ENCODE measurements at regions not wholly inside any gene's neighbourhood (a gene's known extent, or its start where the extent isn't known, plus 50 kb on each side); places are given as distances from the start of the nearest gene placed in this dataset.

DNA sequence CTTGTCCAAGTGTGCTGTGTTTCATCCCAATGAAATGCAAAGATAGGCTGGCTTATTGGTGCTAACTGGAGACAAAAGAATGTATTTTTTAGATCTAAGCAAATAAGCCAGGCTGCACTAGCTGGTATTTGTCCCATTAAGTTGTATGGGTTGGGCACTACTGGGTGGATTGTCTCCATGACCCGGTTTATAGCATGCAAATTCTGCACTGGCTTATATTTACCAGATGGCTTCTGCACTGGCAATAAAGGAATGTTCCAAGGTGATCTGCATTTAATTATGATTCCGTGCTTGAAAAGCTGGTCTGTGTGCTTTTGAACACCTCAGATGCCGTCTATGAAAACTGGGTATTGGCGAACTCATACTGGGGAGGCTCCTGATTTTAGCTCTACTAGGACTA lies 61.4 kb upstream of the MOCS1 start:
- TF ChIP-seq GATA2 (IDR thresholded peaks at IDR 0.05; ENCODE audit: low read depth, low read length) (no peak), GATA3 (IDR thresholded peaks at IDR 0.05; ENCODE audit: low read depth, low read length) (no peak)

DNA sequence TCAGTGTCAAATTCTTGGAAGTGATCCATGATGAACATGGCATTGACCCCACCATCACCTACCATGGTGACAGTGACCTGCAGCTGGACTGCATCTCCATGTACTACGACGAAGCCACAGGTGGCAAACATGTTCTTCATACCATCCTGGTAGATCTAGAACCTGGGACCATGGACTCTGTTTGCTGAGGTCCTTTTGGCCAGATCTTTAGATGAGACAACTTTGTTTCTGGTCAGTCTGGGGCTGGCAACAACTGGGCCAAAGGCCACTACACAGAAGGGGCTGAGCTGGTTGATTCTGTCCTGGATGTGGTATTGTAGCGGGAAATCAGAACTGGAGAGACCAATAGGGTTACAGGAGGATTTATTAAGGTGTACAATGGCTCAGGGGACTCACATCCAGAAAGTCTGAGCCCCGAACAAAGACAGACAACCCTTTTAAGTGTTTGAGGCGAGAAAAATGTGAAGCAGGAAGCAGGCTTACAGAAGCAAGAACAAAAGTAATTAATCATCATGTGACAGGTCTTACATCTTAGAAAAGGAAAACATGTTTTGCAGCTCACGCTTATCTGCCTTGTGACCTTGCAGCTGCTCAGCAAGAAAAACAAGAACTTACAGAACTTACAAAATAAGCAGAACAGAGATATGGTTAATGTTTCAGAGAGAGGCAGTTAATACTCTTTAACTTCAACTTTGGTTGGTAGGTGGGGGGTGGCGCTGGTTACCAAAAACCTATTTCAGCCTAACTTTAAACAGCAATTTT lies 58.8 kb upstream of the MOCS1 start:
- TF ChIP-seq GATA3 (IDR thresholded peaks at IDR 0.05; ENCODE audit: low read depth, low read length) (no peak), GATA2 (IDR thresholded peaks at IDR 0.05; ENCODE audit: low read depth, low read length) (no peak)

Data from SH-SY5Y (cell line).